A673 (cell line): ENCODE measurements at regions not wholly inside any gene's neighbourhood (a gene's known extent, or its start where the extent isn't known, plus 50 kb on each side); places are given as distances from the start of the nearest gene placed in this dataset.

ENCODE experiments used
- EZH2 ChIP-seq: fragments of 200-600 bp; sonication (generic); IDR thresholded peaks from 2 replicates; pipeline ENCODE4 v1.6.1; 2017; ENCODE audit warnings: borderline replicate concordance, low read depth, mild to moderate bottlenecking, mixed read lengths, antibody characterized with exemption, low read length; ENCODE audit not compliant: poor library complexity, severe bottlenecking
- TF ChIP-seq, protein P1 (sequence below): fragments of 300-800, 200-600 bp; sonication (generic); conservative IDR thresholded peaks from 2 replicates; pipeline ENCODE4 v1.5.1; 2017; ENCODE audit warnings: low read depth, mild to moderate bottlenecking, antibody characterized with exemption, low read length, moderate library complexity, mixed read lengths

DNA sequence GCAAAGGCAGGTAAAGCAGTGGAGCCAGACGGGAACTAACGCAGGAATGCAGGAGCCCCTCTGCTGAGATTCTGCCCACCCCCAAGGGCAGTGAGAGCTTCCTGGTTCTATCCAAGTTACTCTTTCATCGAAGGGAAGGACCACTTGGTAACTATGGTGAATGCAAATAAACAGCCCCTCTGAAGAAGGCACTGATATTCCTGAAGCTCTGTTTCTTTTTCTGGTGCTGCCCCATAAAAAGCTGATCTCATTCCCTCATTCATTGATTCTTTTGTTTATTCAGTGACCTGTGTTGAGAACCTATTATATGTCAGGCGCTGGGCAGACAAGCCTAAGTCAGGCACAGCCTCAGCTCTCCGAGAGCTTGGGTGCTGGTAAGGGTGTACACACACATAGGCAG is 217.3 kb downstream of the SNX10 start:
- TF ChIP-seq, protein P1, sequence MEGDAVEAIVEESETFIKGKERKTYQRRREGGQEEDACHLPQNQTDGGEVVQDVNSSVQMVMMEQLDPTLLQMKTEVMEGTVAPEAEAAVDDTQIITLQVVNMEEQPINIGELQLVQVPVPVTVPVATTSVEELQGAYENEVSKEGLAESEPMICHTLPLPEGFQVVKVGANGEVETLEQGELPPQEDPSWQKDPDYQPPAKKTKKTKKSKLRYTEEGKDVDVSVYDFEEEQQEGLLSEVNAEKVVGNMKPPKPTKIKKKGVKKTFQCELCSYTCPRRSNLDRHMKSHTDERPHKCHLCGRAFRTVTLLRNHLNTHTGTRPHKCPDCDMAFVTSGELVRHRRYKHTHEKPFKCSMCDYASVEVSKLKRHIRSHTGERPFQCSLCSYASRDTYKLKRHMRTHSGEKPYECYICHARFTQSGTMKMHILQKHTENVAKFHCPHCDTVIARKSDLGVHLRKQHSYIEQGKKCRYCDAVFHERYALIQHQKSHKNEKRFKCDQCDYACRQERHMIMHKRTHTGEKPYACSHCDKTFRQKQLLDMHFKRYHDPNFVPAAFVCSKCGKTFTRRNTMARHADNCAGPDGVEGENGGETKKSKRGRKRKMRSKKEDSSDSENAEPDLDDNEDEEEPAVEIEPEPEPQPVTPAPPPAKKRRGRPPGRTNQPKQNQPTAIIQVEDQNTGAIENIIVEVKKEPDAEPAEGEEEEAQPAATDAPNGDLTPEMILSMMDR: no peak
- TF ChIP-seq EZH2: no peak
